H9 (cell line): ENCODE measurements at regions not wholly inside any gene's neighbourhood (a gene's known extent, or its start where the extent isn't known, plus 50 kb on each side); places are given as distances from the start of the nearest gene placed in this dataset.
"Not testable (repeated sequence)": the region's sequence is repeated elsewhere in the genome, so short reads cannot be mapped to it uniquely, and the experiment has no call there.

Experiments
- DNase-seq: peaks from one replicate; pipeline ENCODE4 v3.0.0-alpha.2; 2017
- H2AFZ ChIP-seq: one replicate; pipeline ENCODE4 v1.6.1; 2013; ENCODE audit warnings: mild to moderate bottlenecking, low read length, control low read depth, moderate library complexity
- H2AK5ac ChIP-seq: 2 replicates; pipeline ENCODE4 v1.6.1; 2013; ENCODE audit warnings: low read length, control low read depth, mixed read lengths; ENCODE audit not compliant: insufficient read length
- H2BK120ac ChIP-seq: one replicate; pipeline ENCODE4 v1.6.1; 2013; ENCODE audit warnings: low read depth, mild to moderate bottlenecking, low read length, control low read depth, inconsistent platforms; ENCODE audit not compliant: poor library complexity, severe bottlenecking
- H2BK12ac ChIP-seq: 2 replicates; pipeline ENCODE4 v1.6.1; 2013; ENCODE audit warnings: low read length, control low read depth, mixed read lengths, low read depth; ENCODE audit not compliant: insufficient read length
- H2BK15ac ChIP-seq: 2 replicates; pipeline ENCODE4 v1.6.1; 2013; ENCODE audit warnings: low read depth, low read length, control low read depth
- H2BK20ac ChIP-seq: one replicate; pipeline ENCODE4 v1.6.1; 2013; ENCODE audit warnings: low read depth, mild to moderate bottlenecking, low read length, control low read depth, inconsistent platforms; ENCODE audit not compliant: poor library complexity, severe bottlenecking
- H2BK5ac ChIP-seq: 2 replicates; pipeline ENCODE4 v1.6.1; 2013; ENCODE audit warnings: low read length, control low read depth, mixed read lengths; ENCODE audit not compliant: insufficient read length
- H3K14ac ChIP-seq: 2 replicates; pipeline ENCODE4 v1.6.1; 2013; ENCODE audit warnings: low read length, control low read depth; ENCODE audit not compliant: insufficient read depth
- H3K18ac ChIP-seq: 2 replicates; pipeline ENCODE4 v1.6.1; 2013; ENCODE audit warnings: low read depth, mild to moderate bottlenecking, mixed read lengths, low read length, control low read depth; ENCODE audit not compliant: insufficient read length
- H3K23ac ChIP-seq: 2 replicates; pipeline ENCODE4 v1.6.1; 2013; ENCODE audit warnings: low read length, control low read depth, mixed read lengths, low read depth; ENCODE audit not compliant: insufficient read length
- H3K23me2 ChIP-seq: 2 replicates; pipeline ENCODE4 v1.6.1; 2013; ENCODE audit warnings: low read depth, mild to moderate bottlenecking, mixed read lengths, low read length, control low read depth; ENCODE audit not compliant: insufficient read length, poor library complexity, severe bottlenecking
- H3K27ac ChIP-seq: 2 replicates; pipeline ENCODE4 v1.5.1; 2013; ENCODE audit warnings: low read length, control low read depth, mixed read lengths, low read depth; ENCODE audit not compliant: insufficient read length
- H3K27me3 ChIP-seq: 2 replicates; pipeline ENCODE4 v1.6.1; 2013; ENCODE audit warnings: low read length, control low read depth, inconsistent platforms; ENCODE audit not compliant: insufficient read depth
- H3K4ac ChIP-seq: 2 replicates; pipeline ENCODE4 v1.6.1; 2013; ENCODE audit warnings: low read depth, mild to moderate bottlenecking, control low read depth, inconsistent platforms, low read length, moderate library complexity
- H3K4me1 ChIP-seq: 2 replicates; pipeline ENCODE4 v1.6.1; 2013; ENCODE audit warnings: low read length, control low read depth, inconsistent platforms; ENCODE audit not compliant: insufficient read depth
- H3K4me2 ChIP-seq: 2 replicates; pipeline ENCODE4 v1.6.1; 2013; ENCODE audit warnings: low read length, control low read depth, mixed read lengths; ENCODE audit not compliant: insufficient read length, insufficient read depth
- H3K56ac ChIP-seq: 2 replicates; pipeline ENCODE4 v1.6.1; 2013; ENCODE audit warnings: low read depth, mild to moderate bottlenecking, mixed read lengths, low read length, control low read depth; ENCODE audit not compliant: insufficient read length
- H3K79me1 ChIP-seq: 2 replicates; pipeline ENCODE4 v1.6.1; 2013; ENCODE audit warnings: low read depth, mild to moderate bottlenecking, moderate library complexity, low read length, control low read depth, inconsistent platforms; ENCODE audit not compliant: insufficient read depth, poor library complexity, severe bottlenecking
- H3K79me2 ChIP-seq: 2 replicates; pipeline ENCODE4 v1.6.1; 2013; ENCODE audit warnings: low read length, control low read depth, inconsistent platforms; ENCODE audit not compliant: insufficient read depth
- H3K9ac ChIP-seq: 2 replicates; pipeline ENCODE4 v1.6.1; 2013; ENCODE audit warnings: low read length, control low read depth, mixed read lengths; ENCODE audit not compliant: insufficient read length; ENCODE audit errors: extremely low read depth
- H3K9me3 ChIP-seq: one replicate; pipeline ENCODE4 v1.6.1; 2013; ENCODE audit warnings: low read depth, low read length, inconsistent platforms; ENCODE audit not compliant: control insufficient read depth
- H3T11ph ChIP-seq: one replicate; pipeline ENCODE4 v1.6.1; 2013; ENCODE audit warnings: mild to moderate bottlenecking, low read length, control low read depth, inconsistent platforms
- H4K20me1 ChIP-seq: one replicate; pipeline ENCODE4 v1.6.1; 2013; ENCODE audit not compliant: control insufficient read depth, insufficient read length, insufficient read depth
- H4K5ac ChIP-seq: 2 replicates; pipeline ENCODE4 v1.6.1; 2013; ENCODE audit warnings: low read depth, mild to moderate bottlenecking, mixed read lengths, low read length, control low read depth; ENCODE audit not compliant: insufficient read length
- H4K8ac ChIP-seq: replicated peaks from 2 replicates; pipeline ENCODE4 v1.6.1; 2013; ENCODE audit warnings: low read length, control low read depth, mixed read lengths, low read depth; ENCODE audit not compliant: insufficient read length
- H4K91ac ChIP-seq: 2 replicates; pipeline ENCODE4 v1.6.1; 2013; ENCODE audit warnings: low read depth, mild to moderate bottlenecking, moderate library complexity, mixed read lengths, low read length, control low read depth; ENCODE audit not compliant: insufficient read length
- H3K27ac Mint-ChIP-seq, 3 experiments: 2 replicates in 2 of 3; 3 replicates in 1 of 3; pipeline ENCODE4 v1.8.0; 2020 to 2021; ENCODE audit warnings: mixed read lengths in 3 of 3, mild to moderate bottlenecking in 1 of 3, moderate library complexity in 1 of 3
- H3K27me3 Mint-ChIP-seq: 2 replicates; pipeline ENCODE4 v1.8.0; 2021; ENCODE audit warnings: low read depth, mild to moderate bottlenecking, moderate library complexity, mixed read lengths
- H3K36me3 Mint-ChIP-seq, 3 experiments: 2 replicates in 2 of 3; 3 replicates in 1 of 3; pipeline ENCODE4 v1.8.0; 2020 to 2021; ENCODE audit warnings: low read depth in 3 of 3, mixed read lengths in 3 of 3; ENCODE audit not compliant: insufficient read depth in 1 of 3
- H3K4me1 Mint-ChIP-seq, 2 experiments: 2 replicates each; pipeline ENCODE4 v1.8.0; 2020; ENCODE audit warnings: mixed read lengths in 2 of 2
- H3K4me3 Mint-ChIP-seq, 2 experiments: 2 replicates in 1 of 2; 3 replicates in 1 of 2; pipeline ENCODE4 v1.8.0; 2020 to 2021; ENCODE audit warnings: mild to moderate bottlenecking in 2 of 2, mixed read lengths in 2 of 2, moderate library complexity in 1 of 2
- H3K9me3 Mint-ChIP-seq, 2 experiments: 2 replicates in 1 of 2; 3 replicates in 1 of 2; pipeline ENCODE4 v1.8.0; 2020; ENCODE audit warnings: mild to moderate bottlenecking in 2 of 2, mixed read lengths in 2 of 2, moderate library complexity in 1 of 2
- CTCF ChIP-seq: fragments of 200-600 bp; sonication (generic); conservative IDR thresholded peaks from 3 replicates; pipeline ENCODE4 v1.8.0; 2021; ENCODE audit warnings: antibody characterized with exemption, mild to moderate bottlenecking
- WGBS: extraction: QIAGEN DNeasy Blood & Tissue Kit; methylation state at CpG from one replicate; pipeline ENCODE4 v1.1.7; 2013; ENCODE audit warnings: missing lambda C conversion rate, low lambda C conversion rate, mixed read lengths; ENCODE audit not compliant: insufficient read length; ENCODE audit errors: extremely low coverage; 5-methylcytosine and 5-hydroxymethylcytosine counted together

GRCh38 chr21:5114468-5114867 lies 5406.9 kb upstream of the TPTE start:
- not testable (repeated sequence) for H3K4me3 Mint-ChIP-seq, H2BK20ac ChIP-seq, H3K14ac ChIP-seq, H3K36me3 Mint-ChIP-seq, H4K8ac ChIP-seq, H3K27me3 Mint-ChIP-seq, H4K20me1 ChIP-seq, H3K23ac ChIP-seq, H4K5ac ChIP-seq, H3K56ac ChIP-seq, H2BK5ac ChIP-seq, H2BK12ac ChIP-seq, H3K4me2 ChIP-seq, H3K9me3 ChIP-seq, H3K27ac ChIP-seq, H3K27me3 ChIP-seq, H3K9me3 Mint-ChIP-seq, H3K79me1 ChIP-seq, H3K23me2 ChIP-seq, H3K79me2 ChIP-seq, H4K91ac ChIP-seq, H2AFZ ChIP-seq, H3K4me1 ChIP-seq, H3K9ac ChIP-seq, H3K27ac Mint-ChIP-seq, H2BK15ac ChIP-seq, H2AK5ac ChIP-seq, H3T11ph ChIP-seq, H2BK120ac ChIP-seq, H3K4me1 Mint-ChIP-seq, H3K18ac ChIP-seq, H3K4ac ChIP-seq, DNase-seq
- WGBS: no CpG with 5 or more reads among the region's 8 CpGs
- TF ChIP-seq CTCF: 0 out of 3 replicates have a peak, but pooled peaks have one; percentile 22

GRCh38 chr21:5114893-5115645 lies 5406.3 kb upstream of the TPTE start:
- not testable (repeated sequence) for H2BK15ac ChIP-seq, H2AK5ac ChIP-seq, H3K27me3 ChIP-seq, H4K91ac ChIP-seq, H3K9me3 ChIP-seq, H3K4ac ChIP-seq, H2BK120ac ChIP-seq, H3K4me2 ChIP-seq, H3K56ac ChIP-seq, H3K27me3 Mint-ChIP-seq, H2BK12ac ChIP-seq, H3K4me1 Mint-ChIP-seq, H3T11ph ChIP-seq, H3K27ac ChIP-seq, H3K18ac ChIP-seq, H3K23me2 ChIP-seq, H2BK20ac ChIP-seq, H4K20me1 ChIP-seq, H3K79me1 ChIP-seq, H3K36me3 Mint-ChIP-seq, H3K4me3 Mint-ChIP-seq, H3K9ac ChIP-seq, DNase-seq, H3K4me1 ChIP-seq, H3K27ac Mint-ChIP-seq, H3K79me2 ChIP-seq, H4K5ac ChIP-seq, H2BK5ac ChIP-seq, H2AFZ ChIP-seq, H4K8ac ChIP-seq, H3K14ac ChIP-seq, H3K9me3 Mint-ChIP-seq, H3K23ac ChIP-seq
- no CpG with 5 or more reads among the region's 24 CpGs for WGBS
